ENCODE measurements at regions not wholly inside any gene's neighbourhood (a gene's known extent, or its start where the extent isn't known, plus 50 kb on each side); places are given as distances from the start of the nearest gene placed in this dataset.

GRCh38 chr13:105991622-105992277 lies 543.7 kb downstream of the EFNB2 start:
- no peak for TF ChIP-seq CTCF (IDR thresholded peaks at IDR 0.05; ENCODE audit: insufficient read depth, low read depth, low read length)
- H3K4me3 ChIP-seq (ENCODE audit: low read depth, low read length), result no peak overlapping the region
- no peaks in the 10 kb centered on the region for H3K27me3 ChIP-seq (ENCODE audit: control insufficient read depth, insufficient read depth, low read length)
- DNase-seq (ENCODE audit: low read depth), result no peak
- H3K36me3 ChIP-seq (ENCODE audit: control insufficient read depth, insufficient read depth, low read length), result no peaks in the 10 kb centered on the region
- CTCF ChIA-PET, result interaction anchor here (0.9 kb wide), 1 partner anchor 13 kb away, joined by 3 read pairs; no protein-coding TSS in a partner anchor
- POLR2A ChIA-PET, result no interaction called here

- POLR2A ChIA-PET, result no interaction called here
- CTCF ChIA-PET, result interaction anchor here (0.9 kb wide), 1 partner anchor 12 kb away, joined by 3 read pairs; no protein-coding TSS in a partner anchor
Measured at GRCh38 chr13:105991131-105991530, 544.3 kb downstream of the EFNB2 start.

GRCh38 chr13:105990256-105990958 lies 545.1 kb downstream of the EFNB2 start:
- TF ChIP-seq CTCF (IDR thresholded peaks at IDR 0.05; ENCODE audit: insufficient read depth, low read depth, low read length), result no peak
- CTCF ChIA-PET, result no interaction called here
- no peak overlapping the region for H3K4me3 ChIP-seq (ENCODE audit: low read depth, low read length)
- POLR2A ChIA-PET, result no interaction called here
- no peak for DNase-seq (ENCODE audit: low read depth)
- H3K36me3 ChIP-seq (ENCODE audit: control insufficient read depth, insufficient read depth, low read length), result no peaks in the 10 kb centered on the region
- H3K27me3 ChIP-seq (ENCODE audit: control insufficient read depth, insufficient read depth, low read length), result no peaks in the 10 kb centered on the region

More at GRCh38 chr13:105991131-105991530, 544.3 kb downstream of the EFNB2 start:
- TF ChIP-seq CTCF (IDR thresholded peaks at IDR 0.05; ENCODE audit: insufficient read depth, low read depth, low read length), result no peak
- DNase-seq (ENCODE audit: low read depth), result no peak
- Histone ChIP-seq H3K36me3 (ENCODE audit: control insufficient read depth, insufficient read depth, low read length) (no peaks in the 10 kb centered on the region), H3K27me3 (ENCODE audit: control insufficient read depth, insufficient read depth, low read length) (no peaks in the 10 kb centered on the region), H3K4me3 (ENCODE audit: low read depth, low read length) (no peak overlapping the region)

- Histone ChIP-seq H3K4me3 (ENCODE audit: low read depth, low read length) (no peak overlapping the region), H3K36me3 (ENCODE audit: control insufficient read depth, insufficient read depth, low read length) (no peaks in the 10 kb centered on the region), H3K27me3 (ENCODE audit: control insufficient read depth, insufficient read depth, low read length) (no peaks in the 10 kb centered on the region)
- no peak for TF ChIP-seq CTCF (IDR thresholded peaks at IDR 0.05; ENCODE audit: insufficient read depth, low read depth, low read length)
- CTCF ChIA-PET, result no interaction called here
- POLR2A ChIA-PET, result no interaction called here
- no peak for DNase-seq (ENCODE audit: low read depth)
Measured at GRCh38 chr13:105984646-105985045, 550.8 kb downstream of the EFNB2 start.

- no peaks in the 10 kb centered on the region for H3K27me3 ChIP-seq (ENCODE audit: control insufficient read depth, insufficient read depth, low read length)
- TF ChIP-seq CTCF (IDR thresholded peaks at IDR 0.05; ENCODE audit: insufficient read depth, low read depth, low read length), result no peak
- CTCF ChIA-PET, result no interaction called here
- H3K36me3 ChIP-seq (ENCODE audit: control insufficient read depth, insufficient read depth, low read length), result no peaks in the 10 kb centered on the region
- no peak overlapping the region for H3K4me3 ChIP-seq (ENCODE audit: low read depth, low read length)
- POLR2A ChIA-PET, result no interaction called here
- no peak for DNase-seq (ENCODE audit: low read depth)
Measured at GRCh38 chr13:105984236-105984635, 551.2 kb downstream of the EFNB2 start.

All from BJ (cell line).